ENCODE measurements at regions not wholly inside any gene's neighbourhood (a gene's known extent, or its start where the extent isn't known, plus 50 kb on each side); places are given as distances from the start of the nearest gene placed in this dataset.

GRCh38 chr13:73983109-73983508 is 151.1 kb downstream of the KLF12 start:
- Mint-ChIP-seq H3K36me3 (ENCODE audit: low read depth) (peaks cover 5% of the 10 kb centered on the region), H3K9me3 (no peaks in the 10 kb centered on the region), H3K4me1 (ENCODE audit: low read depth) (peaks cover 27% of the 10 kb centered on the region), H3K4me3 (no peak overlapping the region), H3K27ac (no peak overlapping the region), H3K27me3 (ENCODE audit: low read depth) (no peaks in the 10 kb centered on the region)

DNA sequence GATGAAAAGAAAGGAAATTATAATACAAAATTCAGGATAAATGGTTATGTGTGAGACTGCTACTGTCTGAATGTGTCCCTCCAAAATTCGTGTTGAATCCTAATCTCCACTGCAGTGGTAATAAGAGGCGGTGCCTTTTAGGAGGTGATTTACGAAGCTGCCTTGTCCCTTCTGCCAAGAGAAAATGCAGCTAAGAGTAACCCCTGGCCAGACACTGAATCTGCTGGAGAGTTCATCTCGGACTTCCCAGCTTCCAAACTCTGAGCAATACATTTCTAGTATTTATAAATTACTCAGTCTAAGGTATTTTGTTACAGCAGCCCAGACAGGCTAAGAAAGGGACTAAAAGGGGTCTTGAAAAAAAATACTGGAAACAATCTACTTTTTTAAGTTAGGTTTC is 152.6 kb downstream of the KLF12 start:
- peaks cover 9% of the 10 kb centered on the region for H3K36me3 Mint-ChIP-seq (ENCODE audit: low read depth)
- H3K4me1 Mint-ChIP-seq (ENCODE audit: low read depth) = peaks cover 20% of the 10 kb centered on the region
- no peak overlapping the region for H3K4me3 Mint-ChIP-seq
- no peaks in the 10 kb centered on the region for H3K9me3 Mint-ChIP-seq
- no peaks in the 10 kb centered on the region for H3K27me3 Mint-ChIP-seq (ENCODE audit: low read depth)
- no peak overlapping the region for H3K27ac Mint-ChIP-seq

GRCh38 chr13:73975767-73976166 is 158.4 kb downstream of the KLF12 start:
- Mint-ChIP-seq H3K9me3 (no peaks in the 10 kb centered on the region), H3K4me1 (ENCODE audit: low read depth) (peaks cover 11% of the 10 kb centered on the region), H3K4me3 (no peak overlapping the region), H3K27me3 (ENCODE audit: low read depth) (no peaks in the 10 kb centered on the region), H3K27ac (no peak overlapping the region), H3K36me3 (ENCODE audit: low read depth) (peaks cover 15% of the 10 kb centered on the region)

- Mint-ChIP-seq H3K4me1 (ENCODE audit: low read depth) (peaks cover 11% of the 10 kb centered on the region), H3K4me3 (no peak overlapping the region), H3K9me3 (no peaks in the 10 kb centered on the region), H3K36me3 (ENCODE audit: low read depth) (peaks cover 12% of the 10 kb centered on the region), H3K27ac (no peak overlapping the region), H3K27me3 (ENCODE audit: low read depth) (no peaks in the 10 kb centered on the region)
Observed at GRCh38 chr13:73974051-73974450, 160.2 kb downstream of the KLF12 start.

- H3K4me3 Mint-ChIP-seq = no peak overlapping the region
- no peaks in the 10 kb centered on the region for H3K27me3 Mint-ChIP-seq (ENCODE audit: low read depth)
- no peak overlapping the region for H3K27ac Mint-ChIP-seq
- H3K4me1 Mint-ChIP-seq (ENCODE audit: low read depth) = peaks cover 11% of the 10 kb centered on the region
- H3K36me3 Mint-ChIP-seq (ENCODE audit: low read depth) = peaks cover 12% of the 10 kb centered on the region
- H3K9me3 Mint-ChIP-seq = no peaks in the 10 kb centered on the region
Observed at GRCh38 chr13:73973156-73973555, 161.0 kb downstream of the KLF12 start.

- Mint-ChIP-seq H3K9me3 (no peaks in the 10 kb centered on the region), H3K36me3 (ENCODE audit: low read depth) (peaks cover 7% of the 10 kb centered on the region), H3K27ac (no peak overlapping the region), H3K4me3 (no peak overlapping the region), H3K27me3 (ENCODE audit: low read depth) (no peaks in the 10 kb centered on the region), H3K4me1 (ENCODE audit: low read depth) (peaks cover 11% of the 10 kb centered on the region)
Observed at GRCh38 chr13:73972545-73972944, 161.7 kb downstream of the KLF12 start.

GRCh38 chr13:73971481-73971880 is 162.7 kb downstream of the KLF12 start:
- H3K4me1 Mint-ChIP-seq (ENCODE audit: low read depth) = peaks cover 11% of the 10 kb centered on the region

DNA sequence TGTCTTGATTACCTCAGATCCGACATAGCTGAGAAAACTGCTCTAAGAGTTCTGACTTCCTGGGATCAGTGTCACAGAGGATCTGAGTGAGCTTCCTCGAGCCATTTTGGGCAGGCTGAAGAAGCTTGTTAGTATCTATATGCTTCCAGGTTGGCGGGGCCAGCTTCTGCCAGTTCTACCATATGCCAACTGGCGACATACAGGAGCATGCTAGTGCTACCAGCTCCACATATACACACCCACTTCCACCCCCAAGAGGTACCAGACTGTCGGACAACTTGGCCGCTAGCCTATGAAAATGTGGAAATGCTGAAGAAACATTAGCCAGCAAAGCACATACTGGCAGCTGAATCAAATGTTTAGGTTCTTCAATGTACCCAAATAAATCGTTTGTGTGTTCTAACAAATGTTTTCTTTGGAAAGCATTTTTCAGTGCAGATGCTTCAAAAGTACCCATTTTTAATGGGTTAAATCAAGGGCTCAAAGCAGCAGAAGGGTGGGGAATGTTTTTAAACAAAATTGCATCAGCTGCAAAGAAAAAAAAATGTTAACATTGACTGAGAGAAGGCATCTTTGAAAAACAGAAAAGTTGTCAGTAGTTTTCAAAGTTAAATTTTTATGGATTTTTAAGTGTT is 163.7 kb downstream of the KLF12 start:
- peaks cover 2% of the 10 kb centered on the region for H3K36me3 Mint-ChIP-seq (ENCODE audit: low read depth)
- peaks cover 9% of the 10 kb centered on the region for H3K4me1 Mint-ChIP-seq (ENCODE audit: low read depth)
- H3K27me3 Mint-ChIP-seq (ENCODE audit: low read depth) = no peaks in the 10 kb centered on the region
- H3K9me3 Mint-ChIP-seq = no peaks in the 10 kb centered on the region
- no peak overlapping the region for H3K27ac Mint-ChIP-seq
- no peak overlapping the region for H3K4me3 Mint-ChIP-seq

More at GRCh38 chr13:73971481-73971880, 162.7 kb downstream of the KLF12 start:
- Mint-ChIP-seq H3K27me3 (ENCODE audit: low read depth) (no peaks in the 10 kb centered on the region), H3K27ac (no peak overlapping the region), H3K9me3 (no peaks in the 10 kb centered on the region), H3K4me3 (no peak overlapping the region), H3K36me3 (ENCODE audit: low read depth) (peaks cover 4% of the 10 kb centered on the region)

- Mint-ChIP-seq H3K27ac (no peak overlapping the region), H3K4me3 (no peak overlapping the region), H3K9me3 (no peaks in the 10 kb centered on the region), H3K27me3 (ENCODE audit: low read depth) (no peaks in the 10 kb centered on the region), H3K4me1 (ENCODE audit: low read depth) (no peaks in the 10 kb centered on the region), H3K36me3 (ENCODE audit: low read depth) (no peaks in the 10 kb centered on the region)
Observed at GRCh38 chr13:73967397-73968165, 166.6 kb downstream of the KLF12 start.

- Mint-ChIP-seq H3K4me1 (ENCODE audit: low read depth) (peaks cover 3% of the 10 kb centered on the region), H3K9me3 (peaks cover 8% of the 10 kb centered on the region), H3K4me3 (no peak overlapping the region), H3K27ac (no peak overlapping the region), H3K27me3 (ENCODE audit: low read depth) (no peaks in the 10 kb centered on the region), H3K36me3 (ENCODE audit: low read depth) (peaks cover 6% of the 10 kb centered on the region)
Observed at GRCh38 chr13:73966331-73966730, 167.9 kb downstream of the KLF12 start.

- Mint-ChIP-seq H3K27me3 (ENCODE audit: low read depth) (no peaks in the 10 kb centered on the region), H3K36me3 (ENCODE audit: low read depth) (peaks cover 6% of the 10 kb centered on the region), H3K9me3 (peaks cover 8% of the 10 kb centered on the region), H3K4me3 (no peak overlapping the region), H3K4me1 (ENCODE audit: low read depth) (peaks cover 7% of the 10 kb centered on the region), H3K27ac (no peak overlapping the region)
Observed at GRCh38 chr13:73962284-73962683, 171.9 kb downstream of the KLF12 start.

DNA sequence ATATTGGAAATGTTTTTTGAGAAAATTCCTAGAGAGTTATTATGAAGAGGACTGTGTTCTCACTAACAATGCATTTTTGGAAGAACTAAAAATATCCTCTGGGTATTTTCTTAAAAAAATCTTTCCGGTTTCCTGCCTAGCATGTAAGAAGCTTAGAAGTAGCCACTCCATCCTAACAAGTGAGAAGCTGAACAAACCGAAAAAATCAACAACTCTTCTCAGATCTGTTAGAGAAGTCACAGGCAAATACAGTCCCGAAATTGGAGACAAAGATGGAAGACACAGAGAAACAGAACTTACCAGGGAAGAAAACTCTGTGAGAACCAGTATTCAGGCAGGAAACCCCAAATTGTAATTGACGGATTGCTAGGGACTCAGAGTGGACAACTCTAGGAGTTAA is 173.0 kb downstream of the KLF12 start:
- Mint-ChIP-seq H3K4me1 (ENCODE audit: low read depth) (peaks cover 9% of the 10 kb centered on the region), H3K27me3 (ENCODE audit: low read depth) (no peaks in the 10 kb centered on the region), H3K4me3 (no peak overlapping the region), H3K36me3 (ENCODE audit: low read depth) (peaks cover 6% of the 10 kb centered on the region), H3K9me3 (peaks cover 8% of the 10 kb centered on the region), H3K27ac (no peak overlapping the region)

GRCh38 chr13:73960474-73960873 is 173.7 kb downstream of the KLF12 start:
- no peak overlapping the region for H3K27ac Mint-ChIP-seq
- H3K4me3 Mint-ChIP-seq = no peak overlapping the region
- peaks cover 6% of the 10 kb centered on the region for H3K36me3 Mint-ChIP-seq (ENCODE audit: low read depth)
- peaks cover 8% of the 10 kb centered on the region for H3K9me3 Mint-ChIP-seq
- peaks cover 9% of the 10 kb centered on the region for H3K4me1 Mint-ChIP-seq (ENCODE audit: low read depth)
- H3K27me3 Mint-ChIP-seq (ENCODE audit: low read depth) = no peaks in the 10 kb centered on the region

GRCh38 chr13:73958657-73959397 is 175.4 kb downstream of the KLF12 start:
- Mint-ChIP-seq H3K36me3 (ENCODE audit: low read depth) (peaks cover 6% of the 10 kb centered on the region), H3K4me1 (ENCODE audit: low read depth) (peaks cover 9% of the 10 kb centered on the region), H3K27ac (no peak overlapping the region), H3K9me3 (peaks cover 8% of the 10 kb centered on the region), H3K4me3 (no peak overlapping the region), H3K27me3 (ENCODE audit: low read depth) (no peaks in the 10 kb centered on the region)

DNA sequence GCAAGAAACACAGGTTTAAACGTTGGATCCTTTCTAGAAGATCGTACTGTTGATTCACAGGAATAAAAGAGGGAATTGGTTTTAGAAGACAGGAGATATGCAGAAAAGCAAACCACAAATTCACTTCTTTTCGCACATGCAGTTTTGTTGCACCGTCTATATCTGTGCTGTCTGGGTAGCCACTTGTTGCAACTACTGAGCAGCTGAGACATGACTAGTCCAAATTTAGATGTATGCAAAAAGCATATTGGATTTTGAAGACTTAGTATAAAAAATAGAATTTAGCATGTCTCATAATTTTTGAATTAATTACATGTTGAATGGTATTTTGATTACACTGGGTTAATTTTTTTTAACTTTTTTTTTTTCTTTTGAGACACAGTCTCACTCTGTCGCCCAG is 176.3 kb downstream of the KLF12 start:
- Mint-ChIP-seq H3K4me3 (no peak overlapping the region), H3K36me3 (ENCODE audit: low read depth) (peaks cover 6% of the 10 kb centered on the region), H3K27ac (no peak overlapping the region), H3K4me1 (ENCODE audit: low read depth) (peaks cover 9% of the 10 kb centered on the region), H3K9me3 (peaks cover 8% of the 10 kb centered on the region), H3K27me3 (ENCODE audit: low read depth) (no peaks in the 10 kb centered on the region)

Measured in T-helper 1 cell treated with Interleukin-12 subunit alpha and Interleukin-12 subunit beta and Interleukin-4 antibody, amounts not matched to agents 30 μg/mL and 1 μg/mL, for 36 hours (primary cell).